ENCODE measurements at regions not wholly inside any gene's neighbourhood (a gene's known extent, or its start where the extent isn't known, plus 50 kb on each side); places are given as distances from the start of the nearest gene placed in this dataset.

DNA sequence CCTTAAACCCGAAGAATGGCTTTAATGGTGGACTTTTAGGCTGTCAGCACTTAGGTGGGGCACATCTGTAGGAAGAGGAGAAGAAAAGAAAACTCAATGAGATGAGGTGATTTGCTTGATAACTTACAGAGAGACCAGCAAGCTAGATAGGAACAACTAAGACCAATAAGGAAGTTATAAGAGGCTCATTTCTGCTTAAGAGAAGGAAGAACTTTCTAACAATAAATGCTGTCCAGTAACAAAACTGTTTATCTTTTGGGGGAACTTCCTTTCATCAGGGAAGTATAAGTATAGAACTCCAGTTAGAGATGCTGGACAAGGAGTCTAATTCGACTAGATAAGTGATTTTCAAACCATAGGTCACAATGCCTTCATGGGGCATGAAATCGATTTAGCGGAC, 107.2 kb upstream of the SIRPA start:
- FAIRE-seq (no peak), DNase-seq (ENCODE audit: low read depth, low spot score) (no peak)
- TF ChIP-seq EZH2 (IDR thresholded peaks at IDR 0.05; ENCODE audit: borderline replicate concordance, low read depth, low read length, severe bottlenecking): no peak
- TF ChIP-seq POLR2A (IDR thresholded peaks at IDR 0.05; ENCODE audit: low read depth, low read length): no peak
- TF ChIP-seq POLR2AphosphoS5 (IDR thresholded peaks at IDR 0.05; ENCODE audit: insufficient read depth, low read depth, low read length): no peak
- no peak for TF ChIP-seq FOS (IDR thresholded peaks at IDR 0.05; ENCODE audit: borderline replicate concordance, insufficient read depth, low read length)
- no peak for TF ChIP-seq GATA2 (IDR thresholded peaks at IDR 0.05; ENCODE audit: insufficient read depth, insufficient read length, low read depth, low read length)
- no peak for TF ChIP-seq MYC (IDR thresholded peaks at IDR 0.05; ENCODE audit: low read depth, low read length)
- TF ChIP-seq, protein P1, sequence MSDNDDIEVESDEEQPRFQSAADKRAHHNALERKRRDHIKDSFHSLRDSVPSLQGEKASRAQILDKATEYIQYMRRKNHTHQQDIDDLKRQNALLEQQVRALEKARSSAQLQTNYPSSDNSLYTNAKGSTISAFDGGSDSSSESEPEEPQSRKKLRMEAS (IDR thresholded peaks at IDR 0.05; ENCODE audit: insufficient read depth, insufficient read length): no peak
- no peak for TF ChIP-seq JUN (IDR thresholded peaks at IDR 0.05; ENCODE audit: borderline replicate concordance, insufficient read depth, insufficient read length, low read depth)
- TF ChIP-seq, protein P2, sequence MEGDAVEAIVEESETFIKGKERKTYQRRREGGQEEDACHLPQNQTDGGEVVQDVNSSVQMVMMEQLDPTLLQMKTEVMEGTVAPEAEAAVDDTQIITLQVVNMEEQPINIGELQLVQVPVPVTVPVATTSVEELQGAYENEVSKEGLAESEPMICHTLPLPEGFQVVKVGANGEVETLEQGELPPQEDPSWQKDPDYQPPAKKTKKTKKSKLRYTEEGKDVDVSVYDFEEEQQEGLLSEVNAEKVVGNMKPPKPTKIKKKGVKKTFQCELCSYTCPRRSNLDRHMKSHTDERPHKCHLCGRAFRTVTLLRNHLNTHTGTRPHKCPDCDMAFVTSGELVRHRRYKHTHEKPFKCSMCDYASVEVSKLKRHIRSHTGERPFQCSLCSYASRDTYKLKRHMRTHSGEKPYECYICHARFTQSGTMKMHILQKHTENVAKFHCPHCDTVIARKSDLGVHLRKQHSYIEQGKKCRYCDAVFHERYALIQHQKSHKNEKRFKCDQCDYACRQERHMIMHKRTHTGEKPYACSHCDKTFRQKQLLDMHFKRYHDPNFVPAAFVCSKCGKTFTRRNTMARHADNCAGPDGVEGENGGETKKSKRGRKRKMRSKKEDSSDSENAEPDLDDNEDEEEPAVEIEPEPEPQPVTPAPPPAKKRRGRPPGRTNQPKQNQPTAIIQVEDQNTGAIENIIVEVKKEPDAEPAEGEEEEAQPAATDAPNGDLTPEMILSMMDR (IDR thresholded peaks at IDR 0.05; ENCODE audit: extremely low read depth in 1 of 2, insufficient read depth in 1 of 2, low read depth in 1 of 2, low read length in 2 of 2): no peak
- no peak overlapping the region for H3K4me2 ChIP-seq (ENCODE audit: insufficient read depth, low read length)
- ChIA-PET POLR2A (no interaction called here), CTCF (no interaction called here)
- intact Hi-C loops (cut with micrococcal nuclease): no loop called here
- no peaks in the 10 kb centered on the region for H4K20me1 ChIP-seq (replicated peaks; ENCODE audit: control insufficient read depth, extremely low read depth, insufficient read depth, low read length)
- H3K27ac ChIP-seq (ENCODE audit: insufficient read depth, low read depth, low read length): no peak overlapping the region
- H3K79me2 ChIP-seq (ENCODE audit: control insufficient read depth, insufficient read depth, low read length): no peaks in the 10 kb centered on the region
- no peaks in the 10 kb centered on the region for H3K9me3 ChIP-seq (replicated peaks; ENCODE audit: control insufficient read depth, insufficient read depth, low read length)
- peaks cover 19 to 29% of the 10 kb centered on the region in 2 experiments for H3K27me3 ChIP-seq (ENCODE audit: control insufficient read depth in 2 of 2, insufficient read depth in 2 of 2, low read length in 2 of 2)
- dilution Hi-C loops (cut with MboI; ENCODE audit: extremely low pct_ligation_motif_present, low sequenced_read_pairs): no loop called here
- H3K9ac ChIP-seq (replicated peaks; ENCODE audit: extremely low read depth, insufficient read depth, low read length): no peak overlapping the region
- no peak overlapping the region for H3K4me3 ChIP-seq (replicated peaks in 1 of 3; ENCODE audit: insufficient read depth in 1 of 3, low read depth in 1 of 3, low read length in 3 of 3)
- H3K4me1 ChIP-seq (ENCODE audit: control insufficient read depth, extremely low read depth, insufficient read depth, low read length): peaks cover 17% of the 10 kb centered on the region
- no TSS peak for BruUV-seq (replicated peaks)
- H3K36me3 ChIP-seq (ENCODE audit: control insufficient read depth in 2 of 2, extremely low read depth in 1 of 2, insufficient read depth in 2 of 2, low read length in 2 of 2): no peaks in the 10 kb centered on the region
- H3K9me1 ChIP-seq (replicated peaks; ENCODE audit: control insufficient read depth, extremely low read depth, insufficient read depth, low read length): no peaks in the 10 kb centered on the region
- no peak overlapping the region for H2AFZ ChIP-seq (ENCODE audit: low read depth, low read length)

Measured in endothelial cell of umbilical vein (primary cell).